ENCODE measurements at regions not wholly inside any gene's neighbourhood (a gene's known extent, or its start where the extent isn't known, plus 50 kb on each side); places are given as distances from the start of the nearest gene placed in this dataset.

DNA sequence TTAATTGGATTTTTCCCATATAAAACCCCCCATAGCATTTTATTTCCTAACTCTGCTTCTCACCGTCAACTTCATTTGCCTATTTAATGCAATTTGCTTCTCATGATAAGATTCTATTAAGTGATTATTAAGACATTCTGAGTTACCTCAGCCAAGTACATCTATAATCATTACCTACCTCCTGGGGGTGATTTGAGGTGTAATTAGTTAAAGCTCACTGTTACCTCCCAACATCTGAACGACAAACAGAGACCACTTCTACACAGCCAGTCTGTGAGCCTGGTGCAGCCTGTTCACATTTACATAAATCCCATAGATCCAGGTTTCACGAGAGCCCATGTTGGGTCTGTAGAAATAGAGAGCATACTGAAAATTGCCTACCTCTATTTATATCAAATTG lies 65.7 kb upstream of the SSX2IP start:
- TF ChIP-seq, protein P1, sequence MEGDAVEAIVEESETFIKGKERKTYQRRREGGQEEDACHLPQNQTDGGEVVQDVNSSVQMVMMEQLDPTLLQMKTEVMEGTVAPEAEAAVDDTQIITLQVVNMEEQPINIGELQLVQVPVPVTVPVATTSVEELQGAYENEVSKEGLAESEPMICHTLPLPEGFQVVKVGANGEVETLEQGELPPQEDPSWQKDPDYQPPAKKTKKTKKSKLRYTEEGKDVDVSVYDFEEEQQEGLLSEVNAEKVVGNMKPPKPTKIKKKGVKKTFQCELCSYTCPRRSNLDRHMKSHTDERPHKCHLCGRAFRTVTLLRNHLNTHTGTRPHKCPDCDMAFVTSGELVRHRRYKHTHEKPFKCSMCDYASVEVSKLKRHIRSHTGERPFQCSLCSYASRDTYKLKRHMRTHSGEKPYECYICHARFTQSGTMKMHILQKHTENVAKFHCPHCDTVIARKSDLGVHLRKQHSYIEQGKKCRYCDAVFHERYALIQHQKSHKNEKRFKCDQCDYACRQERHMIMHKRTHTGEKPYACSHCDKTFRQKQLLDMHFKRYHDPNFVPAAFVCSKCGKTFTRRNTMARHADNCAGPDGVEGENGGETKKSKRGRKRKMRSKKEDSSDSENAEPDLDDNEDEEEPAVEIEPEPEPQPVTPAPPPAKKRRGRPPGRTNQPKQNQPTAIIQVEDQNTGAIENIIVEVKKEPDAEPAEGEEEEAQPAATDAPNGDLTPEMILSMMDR (conservative IDR thresholded peaks at IDR 0.05; ENCODE audit: low read depth in 2 of 2): no peak
- TF ChIP-seq, protein P2, sequence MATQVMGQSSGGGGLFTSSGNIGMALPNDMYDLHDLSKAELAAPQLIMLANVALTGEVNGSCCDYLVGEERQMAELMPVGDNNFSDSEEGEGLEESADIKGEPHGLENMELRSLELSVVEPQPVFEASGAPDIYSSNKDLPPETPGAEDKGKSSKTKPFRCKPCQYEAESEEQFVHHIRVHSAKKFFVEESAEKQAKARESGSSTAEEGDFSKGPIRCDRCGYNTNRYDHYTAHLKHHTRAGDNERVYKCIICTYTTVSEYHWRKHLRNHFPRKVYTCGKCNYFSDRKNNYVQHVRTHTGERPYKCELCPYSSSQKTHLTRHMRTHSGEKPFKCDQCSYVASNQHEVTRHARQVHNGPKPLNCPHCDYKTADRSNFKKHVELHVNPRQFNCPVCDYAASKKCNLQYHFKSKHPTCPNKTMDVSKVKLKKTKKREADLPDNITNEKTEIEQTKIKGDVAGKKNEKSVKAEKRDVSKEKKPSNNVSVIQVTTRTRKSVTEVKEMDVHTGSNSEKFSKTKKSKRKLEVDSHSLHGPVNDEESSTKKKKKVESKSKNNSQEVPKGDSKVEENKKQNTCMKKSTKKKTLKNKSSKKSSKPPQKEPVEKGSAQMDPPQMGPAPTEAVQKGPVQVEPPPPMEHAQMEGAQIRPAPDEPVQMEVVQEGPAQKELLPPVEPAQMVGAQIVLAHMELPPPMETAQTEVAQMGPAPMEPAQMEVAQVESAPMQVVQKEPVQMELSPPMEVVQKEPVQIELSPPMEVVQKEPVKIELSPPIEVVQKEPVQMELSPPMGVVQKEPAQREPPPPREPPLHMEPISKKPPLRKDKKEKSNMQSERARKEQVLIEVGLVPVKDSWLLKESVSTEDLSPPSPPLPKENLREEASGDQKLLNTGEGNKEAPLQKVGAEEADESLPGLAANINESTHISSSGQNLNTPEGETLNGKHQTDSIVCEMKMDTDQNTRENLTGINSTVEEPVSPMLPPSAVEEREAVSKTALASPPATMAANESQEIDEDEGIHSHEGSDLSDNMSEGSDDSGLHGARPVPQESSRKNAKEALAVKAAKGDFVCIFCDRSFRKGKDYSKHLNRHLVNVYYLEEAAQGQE (IDR thresholded peaks at IDR 0.05; ENCODE audit: unreplicated experiment): no peak
- TF ChIP-seq ZNF331 (CRISPR knock-in tag; IDR thresholded peaks at IDR 0.05; ENCODE audit: low read depth) (no peak), EZH2 (IDR thresholded peaks at IDR 0.05; ENCODE audit: low read depth, unreplicated experiment) (no peak), STAT1 (IDR thresholded peaks at IDR 0.05; ENCODE audit: unreplicated experiment) (no peak), CREB1 (CRISPR knock-in tag; IDR thresholded peaks at IDR 0.05; ENCODE audit: low read depth) (no peak), POLR2AphosphoS5 (IDR thresholded peaks at IDR 0.05; ENCODE audit: low read depth) (no peak), EZH2phosphoT487 (IDR thresholded peaks at IDR 0.05; ENCODE audit: unreplicated experiment) (no peak), JUNB (IDR thresholded peaks at IDR 0.05; ENCODE audit: unreplicated experiment) (no peak), ZNF114 (CRISPR knock-in tag; IDR thresholded peaks at IDR 0.05) (no peak)
- TF ChIP-seq, protein P3, sequence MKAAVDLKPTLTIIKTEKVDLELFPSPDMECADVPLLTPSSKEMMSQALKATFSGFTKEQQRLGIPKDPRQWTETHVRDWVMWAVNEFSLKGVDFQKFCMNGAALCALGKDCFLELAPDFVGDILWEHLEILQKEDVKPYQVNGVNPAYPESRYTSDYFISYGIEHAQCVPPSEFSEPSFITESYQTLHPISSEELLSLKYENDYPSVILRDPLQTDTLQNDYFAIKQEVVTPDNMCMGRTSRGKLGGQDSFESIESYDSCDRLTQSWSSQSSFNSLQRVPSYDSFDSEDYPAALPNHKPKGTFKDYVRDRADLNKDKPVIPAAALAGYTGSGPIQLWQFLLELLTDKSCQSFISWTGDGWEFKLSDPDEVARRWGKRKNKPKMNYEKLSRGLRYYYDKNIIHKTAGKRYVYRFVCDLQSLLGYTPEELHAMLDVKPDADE (IDR thresholded peaks at IDR 0.05): no peak
- TF ChIP-seq, protein P4, sequence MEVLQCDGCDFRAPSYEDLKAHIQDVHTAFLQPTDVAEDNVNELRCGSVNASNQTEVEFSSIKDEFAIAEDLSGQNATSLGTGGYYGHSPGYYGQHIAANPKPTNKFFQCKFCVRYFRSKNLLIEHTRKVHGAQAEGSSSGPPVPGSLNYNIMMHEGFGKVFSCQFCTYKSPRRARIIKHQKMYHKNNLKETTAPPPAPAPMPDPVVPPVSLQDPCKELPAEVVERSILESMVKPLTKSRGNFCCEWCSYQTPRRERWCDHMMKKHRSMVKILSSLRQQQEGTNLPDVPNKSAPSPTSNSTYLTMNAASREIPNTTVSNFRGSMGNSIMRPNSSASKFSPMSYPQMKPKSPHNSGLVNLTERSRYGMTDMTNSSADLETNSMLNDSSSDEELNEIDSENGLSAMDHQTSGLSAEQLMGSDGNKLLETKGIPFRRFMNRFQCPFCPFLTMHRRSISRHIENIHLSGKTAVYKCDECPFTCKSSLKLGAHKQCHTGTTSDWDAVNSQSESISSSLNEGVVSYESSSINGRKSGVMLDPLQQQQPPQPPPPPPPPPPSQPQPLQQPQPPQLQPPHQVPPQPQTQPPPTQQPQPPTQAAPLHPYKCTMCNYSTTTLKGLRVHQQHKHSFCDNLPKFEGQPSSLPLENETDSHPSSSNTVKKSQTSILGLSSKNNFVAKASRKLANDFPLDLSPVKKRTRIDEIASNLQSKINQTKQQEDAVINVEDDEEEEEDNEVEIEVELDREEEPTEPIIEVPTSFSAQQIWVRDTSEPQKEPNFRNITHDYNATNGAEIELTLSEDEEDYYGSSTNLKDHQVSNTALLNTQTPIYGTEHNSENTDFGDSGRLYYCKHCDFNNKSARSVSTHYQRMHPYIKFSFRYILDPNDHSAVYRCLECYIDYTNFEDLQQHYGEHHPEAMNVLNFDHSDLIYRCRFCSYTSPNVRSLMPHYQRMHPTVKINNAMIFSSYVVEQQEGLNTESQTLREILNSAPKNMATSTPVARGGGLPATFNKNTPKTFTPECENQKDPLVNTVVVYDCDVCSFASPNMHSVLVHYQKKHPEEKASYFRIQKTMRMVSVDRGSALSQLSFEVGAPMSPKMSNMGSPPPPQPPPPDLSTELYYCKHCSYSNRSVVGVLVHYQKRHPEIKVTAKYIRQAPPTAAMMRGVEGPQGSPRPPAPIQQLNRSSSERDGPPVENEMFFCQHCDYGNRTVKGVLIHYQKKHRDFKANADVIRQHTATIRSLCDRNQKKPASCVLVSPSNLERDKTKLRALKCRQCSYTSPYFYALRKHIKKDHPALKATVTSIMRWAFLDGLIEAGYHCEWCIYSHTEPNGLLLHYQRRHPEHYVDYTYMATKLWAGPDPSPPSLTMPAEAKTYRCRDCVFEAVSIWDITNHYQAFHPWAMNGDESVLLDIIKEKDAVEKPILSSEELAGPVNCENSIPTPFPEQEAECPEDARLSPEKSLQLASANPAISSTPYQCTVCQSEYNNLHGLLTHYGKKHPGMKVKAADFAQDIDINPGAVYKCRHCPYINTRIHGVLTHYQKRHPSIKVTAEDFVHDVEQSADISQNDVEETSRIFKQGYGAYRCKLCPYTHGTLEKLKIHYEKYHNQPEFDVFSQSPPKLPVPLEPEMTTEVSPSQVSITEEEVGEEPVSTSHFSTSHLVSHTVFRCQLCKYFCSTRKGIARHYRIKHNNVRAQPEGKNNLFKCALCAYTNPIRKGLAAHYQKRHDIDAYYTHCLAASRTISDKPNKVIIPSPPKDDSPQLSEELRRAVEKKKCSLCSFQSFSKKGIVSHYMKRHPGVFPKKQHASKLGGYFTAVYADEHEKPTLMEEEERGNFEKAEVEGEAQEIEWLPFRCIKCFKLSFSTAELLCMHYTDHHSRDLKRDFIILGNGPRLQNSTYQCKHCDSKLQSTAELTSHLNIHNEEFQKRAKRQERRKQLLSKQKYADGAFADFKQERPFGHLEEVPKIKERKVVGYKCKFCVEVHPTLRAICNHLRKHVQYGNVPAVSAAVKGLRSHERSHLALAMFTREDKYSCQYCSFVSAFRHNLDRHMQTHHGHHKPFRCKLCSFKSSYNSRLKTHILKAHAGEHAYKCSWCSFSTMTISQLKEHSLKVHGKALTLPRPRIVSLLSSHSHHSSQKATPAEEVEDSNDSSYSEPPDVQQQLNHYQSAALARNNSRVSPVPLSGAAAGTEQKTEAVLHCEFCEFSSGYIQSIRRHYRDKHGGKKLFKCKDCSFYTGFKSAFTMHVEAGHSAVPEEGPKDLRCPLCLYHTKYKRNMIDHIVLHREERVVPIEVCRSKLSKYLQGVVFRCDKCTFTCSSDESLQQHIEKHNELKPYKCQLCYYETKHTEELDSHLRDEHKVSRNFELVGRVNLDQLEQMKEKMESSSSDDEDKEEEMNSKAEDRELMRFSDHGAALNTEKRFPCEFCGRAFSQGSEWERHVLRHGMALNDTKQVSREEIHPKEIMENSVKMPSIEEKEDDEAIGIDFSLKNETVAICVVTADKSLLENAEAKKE (CRISPR knock-in tag; IDR thresholded peaks at IDR 0.05): no peak
